AG09319 (cell line): ENCODE measurements at regions not wholly inside any gene's neighbourhood (a gene's known extent, or its start where the extent isn't known, plus 50 kb on each side); places are given as distances from the start of the nearest gene placed in this dataset.

Experiments
- DNase-seq: peaks from one replicate; pipeline ENCODE4 v3.0.0-alpha.2; 2010; ENCODE audit warnings: low read depth; ENCODE audit errors: extremely low read depth
- CTCF ChIP-seq: IDR thresholded peaks from 2 replicates; pipeline ENCODE4 v1.5.1; 2011; ENCODE audit warnings: low read depth, mild to moderate bottlenecking, inconsistent platforms, low read length, moderate library complexity

- DNase-seq, result no peak
- no peak for TF ChIP-seq CTCF
Measured at GRCh38 chr13:24039621-24040475, 120.7 kb upstream of the SPATA13 start.

- DNase-seq, result no peak
- TF ChIP-seq CTCF, result no peak
Measured at GRCh38 chr13:24040835-24041234, 119.7 kb upstream of the SPATA13 start.

- no peak for DNase-seq
- TF ChIP-seq CTCF, result no peak
Measured at GRCh38 chr13:24041651-24042225, 118.8 kb upstream of the SPATA13 start.

- DNase-seq, result no peak
- no peak for TF ChIP-seq CTCF
Measured at GRCh38 chr13:24042710-24043440, 117.6 kb upstream of the SPATA13 start.

GRCh38 chr13:24043590-24044350, 116.8 kb upstream of the SPATA13 start:
- DNase-seq, result no peak
- TF ChIP-seq CTCF, result no peak

- TF ChIP-seq CTCF, result no peak
- no peak for DNase-seq
Measured at GRCh38 chr13:24045597-24045996, 114.9 kb upstream of the SPATA13 start.
